ENCODE measurements at regions not wholly inside any gene's neighbourhood (a gene's known extent, or its start where the extent isn't known, plus 50 kb on each side); places are given as distances from the start of the nearest gene placed in this dataset.

- TF ChIP-seq POLR2A (IDR thresholded peaks at IDR 0.05; ENCODE audit: low read depth, low read length), result no peak
- no peak for TF ChIP-seq TAF1 (IDR thresholded peaks at IDR 0.05; ENCODE audit: low read depth, low read length)
These were observed 540.7 kb upstream of the KCNMB2 start for GRCh38 chr3:177995381-177996085.

Measured in GM12891 (cell line).